Endothelial cell of umbilical vein (primary cell): ENCODE measurements at regions not wholly inside any gene's neighbourhood (a gene's known extent, or its start where the extent isn't known, plus 50 kb on each side); places are given as distances from the start of the nearest gene placed in this dataset.

Experiments
- BruUV-seq: library from RNA; stranded (reverse); fragments of 400-500 nt; replicated peaks from 2 replicates; lab custom pipeline; 2021; lab: Mats Ljungman, UMichigan
- CTCF ChIA-PET: fragments of 300-600, 350-600 bp; sonication (Branson Sonifier 250); formaldehyde crosslinking; loops from one replicate; lab custom pipeline; 2021; ENCODE audit warnings: antibody characterized with exemption, inconsistent platforms; lab: Charles Lee
- POLR2A ChIA-PET: fragments of 300-600, 350-600 bp; sonication (Branson Sonifier 250); formaldehyde crosslinking; loops from one replicate; lab custom pipeline; 2021; ENCODE audit warnings: antibody characterized with exemption, inconsistent platforms; lab: Charles Lee
- DNase-seq: peaks from one replicate; pipeline ENCODE4 v3.0.0-alpha.2; 2011; ENCODE audit warnings: low read depth, low spot score
- FAIRE-seq: peaks from 2 replicates; lab custom pipeline; 2011; peaks lifted over from hg19 to GRCh38; lab: Jason Lieb, UNC
- H2AFZ ChIP-seq: 2 replicates; pipeline ENCODE4 v1.6.0; 2012; ENCODE audit warnings: low read depth, low read length, control low read depth, inconsistent platforms
- H3K27ac ChIP-seq: 2 replicates; pipeline ENCODE4 v1.5.1; 2011; ENCODE audit warnings: low read depth, mild to moderate bottlenecking, control low read depth, low read length, moderate library complexity; ENCODE audit not compliant: insufficient read depth
- H3K27me3 ChIP-seq, 2 experiments: 2 replicates each; pipeline versions ENCODE4 v1.6.0 to v1.6.1; 2011; ENCODE audit warnings: low read length in 2 of 2, mixed read lengths in 1 of 2; ENCODE audit not compliant: control insufficient read depth in 2 of 2, insufficient read depth in 2 of 2
- H3K36me3 ChIP-seq, 2 experiments: 2 replicates in 1 of 2; 3 replicates in 1 of 2; pipeline ENCODE4 v1.5.1; 2011; ENCODE audit warnings: low read length in 2 of 2, mild to moderate bottlenecking in 1 of 2, moderate library complexity in 1 of 2; ENCODE audit not compliant: control insufficient read depth in 2 of 2, insufficient read depth in 2 of 2; ENCODE audit errors: extremely low read depth in 1 of 2
- H3K4me1 ChIP-seq: 3 replicates; pipeline ENCODE4 v1.5.1; 2011; ENCODE audit warnings: mild to moderate bottlenecking, low read length; ENCODE audit not compliant: control insufficient read depth, insufficient read depth; ENCODE audit errors: extremely low read depth
- H3K4me2 ChIP-seq: 2 replicates; pipeline ENCODE4 v1.6.1; 2011; ENCODE audit warnings: low read length, control low read depth, mixed read lengths; ENCODE audit not compliant: insufficient read depth
- H3K4me3 ChIP-seq, 3 experiments: fragments of 200-600 bp in 1 of 3; sonication (generic), shearing (Covaris generic) in 1 of 3; replicated peaks in 1 of 3; 2 replicates each; pipeline ENCODE4 v1.5.1; 2011 to 2016; ENCODE audit warnings: control low read depth in 3 of 3, low read length in 3 of 3, mild to moderate bottlenecking in 2 of 3, inconsistent platforms in 1 of 3, low read depth in 1 of 3, moderate library complexity in 1 of 3; ENCODE audit not compliant: insufficient read depth in 1 of 3
- H3K79me2 ChIP-seq: 2 replicates; pipeline ENCODE4 v1.6.0; 2012; ENCODE audit warnings: low read length, inconsistent platforms; ENCODE audit not compliant: control insufficient read depth, insufficient read depth
- H3K9ac ChIP-seq: replicated peaks from 2 replicates; pipeline ENCODE3; 2011; ENCODE audit warnings: low read length, control low read depth; ENCODE audit not compliant: insufficient read depth; ENCODE audit errors: extremely low read depth
- H3K9me1 ChIP-seq: replicated peaks from 3 replicates; pipeline ENCODE4 v1.6.0; 2011; ENCODE audit warnings: mild to moderate bottlenecking, low read length; ENCODE audit not compliant: control insufficient read depth, insufficient read depth; ENCODE audit errors: extremely low read depth
- H3K9me3 ChIP-seq: replicated peaks from 2 replicates; pipeline ENCODE4 v1.5.1; 2012; ENCODE audit warnings: low read length, inconsistent platforms; ENCODE audit not compliant: control insufficient read depth, insufficient read depth
- H4K20me1 ChIP-seq: replicated peaks from 2 replicates; pipeline ENCODE3; 2011; ENCODE audit warnings: mild to moderate bottlenecking, low read length; ENCODE audit not compliant: control insufficient read depth, insufficient read depth; ENCODE audit errors: extremely low read depth
- CTCF ChIP-seq, 2 donors: IDR thresholded peaks; 1 replicate in 1 of 2; 2 replicates in 1 of 2; pipeline ENCODE4 v1.5.1; 2011; ENCODE audit warnings: low read length in 2 of 2, mild to moderate bottlenecking in 2 of 2, moderate library complexity in 2 of 2, control low read depth in 1 of 2, inconsistent platforms in 1 of 2, low read depth in 1 of 2; ENCODE audit not compliant: insufficient read depth in 1 of 2; ENCODE audit errors: extremely low read depth in 1 of 2
- EZH2 ChIP-seq: IDR thresholded peaks from 2 replicates; pipeline ENCODE4 v1.6.1; 2012; ENCODE audit warnings: borderline replicate concordance, low read depth, mild to moderate bottlenecking, moderate library complexity, low read length, inconsistent platforms; ENCODE audit not compliant: severe bottlenecking
- FOS ChIP-seq: IDR thresholded peaks from 2 replicates; pipeline ENCODE4 v1.6.1; 2011; ENCODE audit warnings: mild to moderate bottlenecking, low read length, moderate library complexity, borderline replicate concordance; ENCODE audit not compliant: insufficient read depth
- GATA2 ChIP-seq: IDR thresholded peaks from 2 replicates; pipeline ENCODE4 v1.7.0; 2011; ENCODE audit warnings: low read depth, mild to moderate bottlenecking, moderate library complexity, mixed read lengths, low read length; ENCODE audit not compliant: insufficient read length, insufficient read depth
- JUN ChIP-seq: IDR thresholded peaks from 2 replicates; pipeline ENCODE4 v1.6.1; 2011; ENCODE audit warnings: borderline replicate concordance, low read depth; ENCODE audit not compliant: insufficient read length, insufficient read depth
- MAX ChIP-seq: IDR thresholded peaks from 2 replicates; pipeline ENCODE4 v1.6.1; 2011; ENCODE audit not compliant: insufficient read depth, insufficient read length
- MYC ChIP-seq: IDR thresholded peaks from one replicate; pipeline ENCODE4 v1.6.1; 2011; ENCODE audit warnings: mild to moderate bottlenecking, low read depth, low read length
- POLR2A ChIP-seq: IDR thresholded peaks from 2 replicates; pipeline ENCODE4 v1.6.1; 2012; ENCODE audit warnings: low read depth, mild to moderate bottlenecking, control low read depth, low read length
- POLR2AphosphoS5 ChIP-seq: IDR thresholded peaks from 2 replicates; pipeline ENCODE4 v1.6.1; 2012; ENCODE audit warnings: low read depth, mild to moderate bottlenecking, control low read depth, low read length, moderate library complexity; ENCODE audit not compliant: insufficient read depth
- dilution Hi-C: fragments of 300-500 bp; cut with MboI; formaldehyde crosslinking; loops from one replicate; pipeline ENCODE4 v1.15.0; 2019; ENCODE audit warnings: low sequenced_read_pairs; ENCODE audit not compliant: extremely low pct_ligation_motif_present
- intact Hi-C: fragments of 100-400 bp; cut with micrococcal nuclease; formaldehyde crosslinking; loops from one replicate; pipeline ENCODE4 v1.10.0; 2022

GRCh38 chr2:52686935-52687334, 1080.7 kb upstream of the CHAC2 start:
- dilution Hi-C loops, result no loop called here
- no peak for DNase-seq

More at GRCh38 chr2:52686935-52687334, 1080.7 kb upstream of the CHAC2 start:
- no peak for FAIRE-seq
- Histone ChIP-seq H3K27me3 (no peaks in the 10 kb centered on the region), H3K4me1 (no peaks in the 10 kb centered on the region), H3K4me3 (no peak overlapping the region), H2AFZ (no peak overlapping the region), H3K27ac (no peak overlapping the region), H4K20me1 (no peaks in the 10 kb centered on the region), H3K36me3 (no peaks in the 10 kb centered on the region), H3K9ac (no peak overlapping the region), H3K9me1 (no peaks in the 10 kb centered on the region), H3K79me2 (no peaks in the 10 kb centered on the region), H3K4me2 (no peak overlapping the region), H3K9me3 (no peaks in the 10 kb centered on the region)
- no TSS peak for BruUV-seq
- ChIA-PET POLR2A (no interaction called here), CTCF (no interaction called here)
- intact Hi-C loops, result no loop called here
- no peak for TF ChIP-seq JUN
- TF ChIP-seq POLR2A, result no peak
- TF ChIP-seq POLR2AphosphoS5, result no peak
- no peak for TF ChIP-seq EZH2
- TF ChIP-seq FOS, result no peak
- TF ChIP-seq GATA2, result no peak
- TF ChIP-seq CTCF (IDR thresholded peaks at IDR 0.05; ENCODE audit: extremely low read depth in 1 of 2, insufficient read depth in 1 of 2, low read depth in 1 of 2, low read length in 2 of 2), result no peak
- no peak for TF ChIP-seq MAX
- TF ChIP-seq MYC, result no peak
